Endothelial cell of umbilical vein (primary cell): ENCODE measurements at regions not wholly inside any gene's neighbourhood (a gene's known extent, or its start where the extent isn't known, plus 50 kb on each side); places are given as distances from the start of the nearest gene placed in this dataset.

Experiments used
- BruUV-seq: library from RNA; stranded (reverse); fragments of 400-500 nt; replicated peaks from 2 replicates; lab custom pipeline; 2021; lab: Mats Ljungman, UMichigan
- CTCF ChIA-PET: fragments of 300-600, 350-600 bp; sonication (Branson Sonifier 250); formaldehyde crosslinking; loops from one replicate; lab custom pipeline; 2021; ENCODE audit warnings: antibody characterized with exemption, inconsistent platforms; lab: Charles Lee
- POLR2A ChIA-PET: fragments of 300-600, 350-600 bp; sonication (Branson Sonifier 250); formaldehyde crosslinking; loops from one replicate; lab custom pipeline; 2021; ENCODE audit warnings: antibody characterized with exemption, inconsistent platforms; lab: Charles Lee
- DNase-seq: peaks from one replicate; pipeline ENCODE4 v3.0.0-alpha.2; 2011; ENCODE audit warnings: low read depth, low spot score
- FAIRE-seq: peaks from 2 replicates; lab custom pipeline; 2011; peaks lifted over from hg19 to GRCh38; lab: Jason Lieb, UNC
- H2AFZ ChIP-seq: 2 replicates; pipeline ENCODE4 v1.6.0; 2012; ENCODE audit warnings: low read depth, low read length, control low read depth, inconsistent platforms
- H3K27ac ChIP-seq: 2 replicates; pipeline ENCODE4 v1.5.1; 2011; ENCODE audit warnings: low read depth, mild to moderate bottlenecking, control low read depth, low read length, moderate library complexity; ENCODE audit not compliant: insufficient read depth
- H3K27me3 ChIP-seq, 2 experiments: 2 replicates each; pipeline versions ENCODE4 v1.6.0 to v1.6.1; 2011; ENCODE audit warnings: low read length in 2 of 2, mixed read lengths in 1 of 2; ENCODE audit not compliant: control insufficient read depth in 2 of 2, insufficient read depth in 2 of 2
- H3K36me3 ChIP-seq, 2 experiments: 2 replicates in 1 of 2; 3 replicates in 1 of 2; pipeline ENCODE4 v1.5.1; 2011; ENCODE audit warnings: low read length in 2 of 2, mild to moderate bottlenecking in 1 of 2, moderate library complexity in 1 of 2; ENCODE audit not compliant: control insufficient read depth in 2 of 2, insufficient read depth in 2 of 2; ENCODE audit errors: extremely low read depth in 1 of 2
- H3K4me1 ChIP-seq: 3 replicates; pipeline ENCODE4 v1.5.1; 2011; ENCODE audit warnings: mild to moderate bottlenecking, low read length; ENCODE audit not compliant: control insufficient read depth, insufficient read depth; ENCODE audit errors: extremely low read depth
- H3K4me2 ChIP-seq: 2 replicates; pipeline ENCODE4 v1.6.1; 2011; ENCODE audit warnings: low read length, control low read depth, mixed read lengths; ENCODE audit not compliant: insufficient read depth
- H3K4me3 ChIP-seq, 3 experiments: fragments of 200-600 bp in 1 of 3; sonication (generic), shearing (Covaris generic) in 1 of 3; replicated peaks in 1 of 3; 2 replicates each; pipeline ENCODE4 v1.5.1; 2011 to 2016; ENCODE audit warnings: control low read depth in 3 of 3, low read length in 3 of 3, mild to moderate bottlenecking in 2 of 3, inconsistent platforms in 1 of 3, low read depth in 1 of 3, moderate library complexity in 1 of 3; ENCODE audit not compliant: insufficient read depth in 1 of 3
- H3K79me2 ChIP-seq: 2 replicates; pipeline ENCODE4 v1.6.0; 2012; ENCODE audit warnings: low read length, inconsistent platforms; ENCODE audit not compliant: control insufficient read depth, insufficient read depth
- H3K9ac ChIP-seq: replicated peaks from 2 replicates; pipeline ENCODE3; 2011; ENCODE audit warnings: low read length, control low read depth; ENCODE audit not compliant: insufficient read depth; ENCODE audit errors: extremely low read depth
- H3K9me1 ChIP-seq: replicated peaks from 3 replicates; pipeline ENCODE4 v1.6.0; 2011; ENCODE audit warnings: mild to moderate bottlenecking, low read length; ENCODE audit not compliant: control insufficient read depth, insufficient read depth; ENCODE audit errors: extremely low read depth
- H3K9me3 ChIP-seq: replicated peaks from 2 replicates; pipeline ENCODE4 v1.5.1; 2012; ENCODE audit warnings: low read length, inconsistent platforms; ENCODE audit not compliant: control insufficient read depth, insufficient read depth
- H4K20me1 ChIP-seq: replicated peaks from 2 replicates; pipeline ENCODE3; 2011; ENCODE audit warnings: mild to moderate bottlenecking, low read length; ENCODE audit not compliant: control insufficient read depth, insufficient read depth; ENCODE audit errors: extremely low read depth
- FOS ChIP-seq: IDR thresholded peaks from 2 replicates; pipeline ENCODE4 v1.6.1; 2011; ENCODE audit warnings: mild to moderate bottlenecking, low read length, moderate library complexity, borderline replicate concordance; ENCODE audit not compliant: insufficient read depth
- GATA2 ChIP-seq: IDR thresholded peaks from 2 replicates; pipeline ENCODE4 v1.7.0; 2011; ENCODE audit warnings: low read depth, mild to moderate bottlenecking, moderate library complexity, mixed read lengths, low read length; ENCODE audit not compliant: insufficient read length, insufficient read depth
- JUN ChIP-seq: IDR thresholded peaks from 2 replicates; pipeline ENCODE4 v1.6.1; 2011; ENCODE audit warnings: borderline replicate concordance, low read depth; ENCODE audit not compliant: insufficient read length, insufficient read depth
- MYC ChIP-seq: IDR thresholded peaks from one replicate; pipeline ENCODE4 v1.6.1; 2011; ENCODE audit warnings: mild to moderate bottlenecking, low read depth, low read length
- POLR2A ChIP-seq: IDR thresholded peaks from 2 replicates; pipeline ENCODE4 v1.6.1; 2012; ENCODE audit warnings: low read depth, mild to moderate bottlenecking, control low read depth, low read length
- POLR2AphosphoS5 ChIP-seq: IDR thresholded peaks from 2 replicates; pipeline ENCODE4 v1.6.1; 2012; ENCODE audit warnings: low read depth, mild to moderate bottlenecking, control low read depth, low read length, moderate library complexity; ENCODE audit not compliant: insufficient read depth
- dilution Hi-C: fragments of 300-500 bp; cut with MboI; formaldehyde crosslinking; loops from one replicate; pipeline ENCODE4 v1.15.0; 2019; ENCODE audit warnings: low sequenced_read_pairs; ENCODE audit not compliant: extremely low pct_ligation_motif_present
- intact Hi-C: fragments of 100-400 bp; cut with micrococcal nuclease; formaldehyde crosslinking; loops from one replicate; pipeline ENCODE4 v1.10.0; 2022
- TF ChIP-seq, protein P1 (sequence below), 2 donors: IDR thresholded peaks; 1 replicate in 1 of 2; 2 replicates in 1 of 2; pipeline ENCODE4 v1.5.1; 2011; ENCODE audit warnings: low read length in 2 of 2, mild to moderate bottlenecking in 2 of 2, moderate library complexity in 2 of 2, control low read depth in 1 of 2, inconsistent platforms in 1 of 2, low read depth in 1 of 2; ENCODE audit not compliant: insufficient read depth in 1 of 2; ENCODE audit errors: extremely low read depth in 1 of 2

GRCh38 chr2:221969087-221969829 is 329.5 kb downstream of the PAX3 start:
- FAIRE-seq (no peak), DNase-seq (peak; percentile 52)
- dilution Hi-C loops: no loop called here
- ChIA-PET CTCF (interaction anchor here (1.2 to 2.6 kb wide), 2 partner anchors 389 to 396 kb away, joined by 3 to 23 read pairs; no protein-coding TSS in a partner anchor), POLR2A (no interaction called here)
- Histone ChIP-seq H2AFZ (no peak overlapping the region), H4K20me1 (no peaks in the 10 kb centered on the region), H3K9me1 (no peaks in the 10 kb centered on the region), H3K4me2 (no peak overlapping the region), H3K9ac (no peak overlapping the region), H3K27me3 (no peaks in the 10 kb centered on the region), H3K4me3 (no peak overlapping the region), H3K36me3 (no peaks in the 10 kb centered on the region), H3K27ac (no peak overlapping the region), H3K4me1 (no peaks in the 10 kb centered on the region), H3K9me3 (no peaks in the 10 kb centered on the region), H3K79me2 (no peaks in the 10 kb centered on the region)
- BruUV-seq: no TSS peak
- intact Hi-C loops: loop anchor here (1.0 to 5.0 kb wide), 3 partner anchors 222 to 1282 kb away; no protein-coding TSS in a partner anchor
- TF ChIP-seq, protein P1, sequence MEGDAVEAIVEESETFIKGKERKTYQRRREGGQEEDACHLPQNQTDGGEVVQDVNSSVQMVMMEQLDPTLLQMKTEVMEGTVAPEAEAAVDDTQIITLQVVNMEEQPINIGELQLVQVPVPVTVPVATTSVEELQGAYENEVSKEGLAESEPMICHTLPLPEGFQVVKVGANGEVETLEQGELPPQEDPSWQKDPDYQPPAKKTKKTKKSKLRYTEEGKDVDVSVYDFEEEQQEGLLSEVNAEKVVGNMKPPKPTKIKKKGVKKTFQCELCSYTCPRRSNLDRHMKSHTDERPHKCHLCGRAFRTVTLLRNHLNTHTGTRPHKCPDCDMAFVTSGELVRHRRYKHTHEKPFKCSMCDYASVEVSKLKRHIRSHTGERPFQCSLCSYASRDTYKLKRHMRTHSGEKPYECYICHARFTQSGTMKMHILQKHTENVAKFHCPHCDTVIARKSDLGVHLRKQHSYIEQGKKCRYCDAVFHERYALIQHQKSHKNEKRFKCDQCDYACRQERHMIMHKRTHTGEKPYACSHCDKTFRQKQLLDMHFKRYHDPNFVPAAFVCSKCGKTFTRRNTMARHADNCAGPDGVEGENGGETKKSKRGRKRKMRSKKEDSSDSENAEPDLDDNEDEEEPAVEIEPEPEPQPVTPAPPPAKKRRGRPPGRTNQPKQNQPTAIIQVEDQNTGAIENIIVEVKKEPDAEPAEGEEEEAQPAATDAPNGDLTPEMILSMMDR (IDR thresholded peaks at IDR 0.05; ENCODE audit: extremely low read depth in 1 of 2, insufficient read depth in 1 of 2, low read depth in 1 of 2, low read length in 2 of 2): peak; percentile 44 to 58
- TF ChIP-seq POLR2A (no peak), FOS (no peak), JUN (no peak), MYC (no peak), POLR2AphosphoS5 (no peak), GATA2 (no peak)
